ENCODE measurements at regions not wholly inside any gene's neighbourhood (a gene's known extent, or its start where the extent isn't known, plus 50 kb on each side); places are given as distances from the start of the nearest gene placed in this dataset.

DNA sequence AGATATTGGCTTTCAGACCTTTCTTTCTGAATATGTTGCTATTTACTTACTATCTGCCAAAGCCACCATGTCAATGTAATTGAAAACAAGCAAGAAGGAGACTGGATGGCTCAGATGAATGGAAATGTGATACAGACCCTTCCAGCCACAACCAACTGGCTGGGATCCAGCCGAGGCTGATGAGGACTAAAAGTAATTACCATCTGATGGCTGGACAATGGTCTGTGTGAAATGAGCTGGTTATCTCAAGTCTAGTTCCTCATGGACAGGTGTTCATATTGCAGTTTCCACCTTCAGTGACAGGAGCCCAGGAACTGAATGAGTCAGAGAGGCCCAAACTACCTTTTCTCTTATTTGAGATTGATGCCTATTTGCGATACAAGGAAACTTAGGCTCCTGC lies 267.5 kb downstream of the GATA3 start:
- Mint-ChIP-seq H3K27me3 (ENCODE audit: unreplicated experiment) (no peaks in the 10 kb centered on the region), H3K9me3 (ENCODE audit: unreplicated experiment) (no peaks in the 10 kb centered on the region), H3K4me1 (ENCODE audit: low read depth, unreplicated experiment) (peaks cover 4% of the 10 kb centered on the region), H3K36me3 (ENCODE audit: unreplicated experiment) (no peaks in the 10 kb centered on the region), H3K4me3 (ENCODE audit: unreplicated experiment) (no peak overlapping the region), H3K27ac (ENCODE audit: unreplicated experiment) (no peak overlapping the region)
- TF ChIP-seq, protein P1, sequence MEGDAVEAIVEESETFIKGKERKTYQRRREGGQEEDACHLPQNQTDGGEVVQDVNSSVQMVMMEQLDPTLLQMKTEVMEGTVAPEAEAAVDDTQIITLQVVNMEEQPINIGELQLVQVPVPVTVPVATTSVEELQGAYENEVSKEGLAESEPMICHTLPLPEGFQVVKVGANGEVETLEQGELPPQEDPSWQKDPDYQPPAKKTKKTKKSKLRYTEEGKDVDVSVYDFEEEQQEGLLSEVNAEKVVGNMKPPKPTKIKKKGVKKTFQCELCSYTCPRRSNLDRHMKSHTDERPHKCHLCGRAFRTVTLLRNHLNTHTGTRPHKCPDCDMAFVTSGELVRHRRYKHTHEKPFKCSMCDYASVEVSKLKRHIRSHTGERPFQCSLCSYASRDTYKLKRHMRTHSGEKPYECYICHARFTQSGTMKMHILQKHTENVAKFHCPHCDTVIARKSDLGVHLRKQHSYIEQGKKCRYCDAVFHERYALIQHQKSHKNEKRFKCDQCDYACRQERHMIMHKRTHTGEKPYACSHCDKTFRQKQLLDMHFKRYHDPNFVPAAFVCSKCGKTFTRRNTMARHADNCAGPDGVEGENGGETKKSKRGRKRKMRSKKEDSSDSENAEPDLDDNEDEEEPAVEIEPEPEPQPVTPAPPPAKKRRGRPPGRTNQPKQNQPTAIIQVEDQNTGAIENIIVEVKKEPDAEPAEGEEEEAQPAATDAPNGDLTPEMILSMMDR (IDR thresholded peaks at IDR 0.05; ENCODE audit: partially characterized antibody, unreplicated experiment), result no peak
- DNase-seq, result no peak

DNA sequence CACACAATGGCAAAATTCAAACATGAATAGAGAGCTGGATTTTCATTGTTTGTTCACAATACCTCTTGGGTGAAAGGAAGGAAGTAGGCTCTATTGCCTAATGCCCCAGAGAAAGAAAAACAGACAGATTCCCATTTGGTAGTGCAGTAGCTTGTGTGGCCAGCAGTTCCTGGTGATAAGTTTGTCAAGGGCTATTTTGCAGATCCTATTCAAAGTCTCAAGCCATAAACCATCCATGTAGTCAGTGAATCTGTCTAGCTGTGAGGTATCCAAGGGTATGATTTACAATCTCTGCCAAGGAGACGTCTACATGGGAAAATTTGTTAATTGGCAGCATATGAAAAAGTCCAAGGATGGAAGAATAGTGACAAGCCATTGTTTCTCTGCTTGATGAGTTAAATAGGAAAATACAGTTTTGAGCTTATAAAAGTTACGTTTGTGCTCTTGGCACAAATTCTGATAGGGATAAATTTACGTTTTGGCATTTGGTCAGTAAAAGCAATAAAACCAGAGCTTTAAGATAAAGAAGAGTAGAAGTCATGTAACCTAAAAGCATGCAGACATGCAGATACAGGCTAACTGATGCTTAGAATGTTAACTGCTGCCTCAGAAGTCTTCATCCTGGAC lies 269.1 kb downstream of the GATA3 start:
- Mint-ChIP-seq H3K4me3 (ENCODE audit: unreplicated experiment) (no peak overlapping the region), H3K9me3 (ENCODE audit: unreplicated experiment) (no peaks in the 10 kb centered on the region), H3K4me1 (ENCODE audit: low read depth, unreplicated experiment) (peaks cover 4% of the 10 kb centered on the region), H3K27me3 (ENCODE audit: unreplicated experiment) (no peaks in the 10 kb centered on the region), H3K27ac (ENCODE audit: unreplicated experiment) (no peak overlapping the region), H3K36me3 (ENCODE audit: unreplicated experiment) (no peaks in the 10 kb centered on the region)
- DNase-seq, result no peak
- TF ChIP-seq, protein P1 (IDR thresholded peaks at IDR 0.05; ENCODE audit: partially characterized antibody, unreplicated experiment), result no peak

DNA sequence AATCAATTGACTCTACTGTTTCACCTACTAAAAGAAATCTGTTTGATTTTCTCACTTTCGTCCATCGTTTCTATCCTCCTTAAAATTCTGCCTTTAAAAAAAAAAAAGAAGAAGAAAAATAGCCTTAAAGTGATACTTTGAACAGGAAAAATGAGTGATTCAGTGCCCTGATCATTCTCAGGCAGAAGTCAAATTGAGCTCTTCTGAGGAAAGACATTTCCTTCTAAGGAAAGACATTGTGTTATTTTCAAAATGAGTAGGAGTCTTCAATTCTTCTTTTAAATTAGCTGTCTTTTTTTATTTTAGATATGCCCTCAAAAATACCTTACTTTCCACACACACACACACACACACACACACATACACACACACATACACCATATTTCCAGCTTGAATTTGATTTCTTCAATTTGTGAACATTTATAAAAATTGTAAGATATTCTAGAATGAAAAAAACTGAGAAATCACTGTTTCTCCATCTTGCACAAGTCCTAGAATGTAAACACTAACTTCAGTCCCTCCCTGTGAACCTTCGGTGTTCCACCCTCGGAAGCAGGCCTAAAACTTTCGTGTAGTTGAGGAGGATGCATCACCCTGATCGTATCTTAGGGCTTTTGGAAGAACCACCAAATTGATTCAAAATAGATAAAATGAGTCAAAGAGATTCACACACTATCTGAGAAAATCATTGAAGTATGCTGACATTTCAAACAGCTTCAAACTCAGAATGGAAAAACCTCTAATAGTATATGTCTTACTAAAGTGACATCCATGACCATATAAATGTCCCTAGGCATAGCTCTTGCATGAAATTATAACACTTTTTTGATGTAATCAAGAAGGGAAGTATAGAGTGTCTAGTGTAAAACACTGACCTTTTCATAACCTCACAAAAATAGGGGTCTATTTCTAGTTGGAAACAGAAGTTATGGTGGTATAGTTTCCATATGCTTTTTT lies 270.8 kb downstream of the GATA3 start:
- Mint-ChIP-seq H3K27ac (ENCODE audit: unreplicated experiment) (no peak overlapping the region), H3K4me1 (ENCODE audit: low read depth, unreplicated experiment) (peaks cover 4% of the 10 kb centered on the region), H3K36me3 (ENCODE audit: unreplicated experiment) (no peaks in the 10 kb centered on the region), H3K4me3 (ENCODE audit: unreplicated experiment) (no peak overlapping the region), H3K27me3 (ENCODE audit: unreplicated experiment) (no peaks in the 10 kb centered on the region), H3K9me3 (ENCODE audit: unreplicated experiment) (no peaks in the 10 kb centered on the region)
- DNase-seq, result no peak
- TF ChIP-seq, protein P1 (IDR thresholded peaks at IDR 0.05; ENCODE audit: partially characterized antibody, unreplicated experiment), result no peak

DNA sequence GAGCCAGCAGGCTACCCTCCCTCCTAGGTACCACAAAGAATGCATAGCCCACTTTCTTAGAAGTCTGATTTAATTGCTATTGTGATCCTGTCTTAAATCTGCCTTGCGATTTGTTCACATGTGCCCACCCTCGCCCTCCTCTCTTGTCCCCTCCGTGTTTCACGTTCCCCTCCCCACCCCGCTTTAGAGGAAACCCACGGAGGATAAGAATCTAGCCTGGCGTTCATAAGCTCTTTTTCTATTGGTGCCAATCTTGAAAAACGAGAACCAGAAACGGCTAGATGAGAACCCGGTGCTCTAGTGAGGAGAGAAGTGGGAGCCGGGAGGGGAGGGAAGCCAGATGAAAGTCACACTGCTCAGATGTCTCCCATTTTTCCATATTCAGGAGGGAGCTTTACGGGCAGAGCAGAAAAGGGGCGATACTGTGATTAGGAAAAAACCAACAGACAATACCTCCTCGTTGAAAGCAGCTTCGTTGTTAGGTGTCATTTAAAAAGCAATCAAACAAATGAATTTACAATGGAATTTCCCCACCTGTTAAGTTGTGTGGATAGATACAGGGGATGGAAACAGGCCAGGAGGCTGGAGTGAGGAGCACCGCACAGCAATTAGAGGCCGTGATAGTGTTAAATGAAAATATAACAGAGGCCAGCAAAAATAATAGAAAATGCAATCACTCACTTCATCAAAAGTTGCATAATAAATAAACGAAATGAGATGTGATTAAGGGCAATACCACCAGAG lies 272.1 kb downstream of the GATA3 start:
- Mint-ChIP-seq H3K4me1 (ENCODE audit: low read depth, unreplicated experiment) (peaks cover 4% of the 10 kb centered on the region), H3K27ac (ENCODE audit: unreplicated experiment) (no peak overlapping the region), H3K4me3 (ENCODE audit: unreplicated experiment) (no peak overlapping the region), H3K36me3 (ENCODE audit: unreplicated experiment) (no peaks in the 10 kb centered on the region), H3K9me3 (ENCODE audit: unreplicated experiment) (no peaks in the 10 kb centered on the region), H3K27me3 (ENCODE audit: unreplicated experiment) (peaks cover 3% of the 10 kb centered on the region)
- TF ChIP-seq, protein P1 (IDR thresholded peaks at IDR 0.05; ENCODE audit: partially characterized antibody, unreplicated experiment), result no peak
- no peak for DNase-seq
